Astrocyte (in vitro differentiated cells and primary cell): ENCODE measurements at regions not wholly inside any gene's neighbourhood (a gene's known extent, or its start where the extent isn't known, plus 50 kb on each side); places are given as distances from the start of the nearest gene placed in this dataset.

Experiments used
- DNase-seq: peaks from one replicate; pipeline ENCODE4 v3.0.0-alpha.2; 2010; ENCODE audit warnings: low read depth
- FAIRE-seq: peaks from 2 replicates; lab custom pipeline; 2011; peaks lifted over from hg19 to GRCh38; lab: Jason Lieb, UNC
- H2AFZ ChIP-seq: 2 replicates; pipeline ENCODE4 v1.6.0; 2012; ENCODE audit warnings: low read depth, low read length, inconsistent platforms
- H3K27ac ChIP-seq: 2 replicates; pipeline ENCODE4 v1.5.1; 2011; ENCODE audit warnings: low read depth, low read length, inconsistent platforms
- H3K27me3 ChIP-seq: 2 replicates; pipeline ENCODE4 v1.6.0; 2011; ENCODE audit warnings: low read length, inconsistent platforms; ENCODE audit not compliant: insufficient read depth
- H3K36me3 ChIP-seq: 2 replicates; pipeline ENCODE4 v1.5.1; 2011; ENCODE audit warnings: low read length, inconsistent platforms; ENCODE audit not compliant: insufficient read depth
- H3K4me1 ChIP-seq: 2 replicates; pipeline ENCODE4 v1.5.1; 2011; ENCODE audit warnings: low read length, inconsistent platforms; ENCODE audit not compliant: insufficient read depth
- H3K4me2 ChIP-seq: 2 replicates; pipeline ENCODE4 v1.6.0; 2012; ENCODE audit warnings: low read length, inconsistent platforms
- H3K4me3 ChIP-seq: 2 replicates; pipeline ENCODE4 v1.5.1; 2011; ENCODE audit warnings: low read depth, mild to moderate bottlenecking, low read length, inconsistent platforms; ENCODE audit not compliant: insufficient read depth
- H3K79me2 ChIP-seq: 2 replicates; pipeline ENCODE4 v1.6.0; 2012; ENCODE audit warnings: mild to moderate bottlenecking, low read length, inconsistent platforms; ENCODE audit not compliant: insufficient read depth
- H3K9ac ChIP-seq: 2 replicates; pipeline ENCODE4 v1.6.0; 2012; ENCODE audit warnings: mild to moderate bottlenecking, low read length, inconsistent platforms
- H3K9me3 ChIP-seq: 2 replicates; pipeline ENCODE4 v1.5.1; 2012; ENCODE audit warnings: low read depth, mild to moderate bottlenecking, low read length, inconsistent platforms; ENCODE audit not compliant: insufficient read depth
- H4K20me1 ChIP-seq: 2 replicates; pipeline ENCODE4 v1.6.0; 2012; ENCODE audit warnings: low read length, inconsistent platforms; ENCODE audit not compliant: insufficient read depth
- H3K27ac Mint-ChIP-seq: one replicate; pipeline ENCODE4 v1.8.0; 2021; ENCODE audit warnings: mild to moderate bottlenecking, mixed read lengths; ENCODE audit not compliant: unreplicated experiment
- H3K27me3 Mint-ChIP-seq: one replicate; pipeline ENCODE4 v1.8.0; 2021; ENCODE audit warnings: low read depth, mixed read lengths; ENCODE audit not compliant: unreplicated experiment
- H3K36me3 Mint-ChIP-seq: one replicate; pipeline ENCODE4 v1.8.0; 2021; ENCODE audit warnings: low read depth, mixed read lengths; ENCODE audit not compliant: unreplicated experiment
- H3K4me1 Mint-ChIP-seq: one replicate; pipeline ENCODE4 v1.8.0; 2021; ENCODE audit warnings: low read depth, mixed read lengths; ENCODE audit not compliant: unreplicated experiment
- H3K4me3 Mint-ChIP-seq: one replicate; pipeline ENCODE4 v1.8.0; 2021; ENCODE audit warnings: mild to moderate bottlenecking, moderate library complexity, mixed read lengths; ENCODE audit not compliant: unreplicated experiment
- H3K9me3 Mint-ChIP-seq: one replicate; pipeline ENCODE4 v1.8.0; 2021; ENCODE audit warnings: mild to moderate bottlenecking, mixed read lengths; ENCODE audit not compliant: unreplicated experiment
- CTCF ChIP-seq: IDR thresholded peaks from 2 replicates; pipeline ENCODE4 v1.5.1; 2011; ENCODE audit warnings: low read depth, mild to moderate bottlenecking, inconsistent platforms, low read length, moderate library complexity; ENCODE audit not compliant: insufficient read depth
- EZH2 ChIP-seq: IDR thresholded peaks from 2 replicates; pipeline ENCODE4 v1.6.1; 2012; ENCODE audit warnings: mild to moderate bottlenecking, low read length, inconsistent platforms; ENCODE audit not compliant: insufficient read depth

DNA sequence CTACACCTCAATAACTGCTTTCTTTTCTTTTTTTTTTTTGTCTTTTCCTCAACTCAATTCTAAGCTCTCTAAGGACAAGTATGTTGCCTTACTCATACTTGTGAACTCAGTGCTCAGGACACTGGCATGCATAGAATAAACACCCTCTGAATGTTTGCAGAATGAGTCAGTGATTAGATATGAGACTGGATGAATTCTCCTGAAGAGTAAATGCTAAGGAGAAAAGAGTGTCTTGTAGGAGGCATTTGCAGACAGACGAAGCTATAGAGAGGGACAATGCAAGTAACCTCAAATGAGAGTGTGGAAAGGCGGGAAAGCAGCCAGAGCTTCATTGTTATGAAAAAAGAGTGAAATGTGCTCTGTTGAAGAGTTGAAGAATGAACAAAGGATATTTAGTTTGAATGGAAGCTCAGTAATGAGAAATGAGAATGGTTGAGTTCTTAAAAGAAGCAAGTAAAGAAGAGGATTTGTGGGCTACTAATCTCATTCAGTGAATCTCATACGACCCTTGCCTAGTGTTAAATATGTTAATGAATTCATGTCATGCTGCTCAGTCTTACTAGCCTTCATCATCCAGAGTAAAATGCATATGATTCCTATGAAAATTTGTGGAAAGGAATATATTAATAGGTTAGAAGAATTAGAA lies 166.1 kb upstream of the DPYD start:
- no peaks in the 10 kb centered on the region for H3K9me3 ChIP-seq
- no peak overlapping the region for H3K4me3 ChIP-seq
- peak overlapping the region; percentile 87 for H3K27ac ChIP-seq
- H4K20me1 ChIP-seq: no peaks in the 10 kb centered on the region
- Mint-ChIP-seq H3K27me3 (no peaks in the 10 kb centered on the region), H3K4me3 (peak overlapping the region; percentile 47), H3K36me3 (no peaks in the 10 kb centered on the region), H3K4me1 (peaks cover 34% of the 10 kb centered on the region), H3K27ac (peak overlapping the region; percentile 82), H3K9me3 (no peaks in the 10 kb centered on the region)
- H3K27me3 ChIP-seq: no peaks in the 10 kb centered on the region
- no peaks in the 10 kb centered on the region for H3K79me2 ChIP-seq
- peaks cover 15% of the 10 kb centered on the region for H3K4me1 ChIP-seq
- peak overlapping the region; percentile 54 for H3K9ac ChIP-seq
- TF ChIP-seq CTCF (no peak), EZH2 (no peak)
- H3K4me2 ChIP-seq: peak overlapping the region; percentile 51
- DNase-seq (peak; percentile 100), FAIRE-seq (peak; percentile 98)
- H2AFZ ChIP-seq: no peak overlapping the region
- no peaks in the 10 kb centered on the region for H3K36me3 ChIP-seq

- H3K36me3 Mint-ChIP-seq: no peaks in the 10 kb centered on the region
- peak overlapping the region; percentile 2 for H3K4me2 ChIP-seq
- no peak overlapping the region for H2AFZ ChIP-seq
- no peaks in the 10 kb centered on the region for H3K36me3 ChIP-seq
- TF ChIP-seq EZH2: no peak
- TF ChIP-seq CTCF: no peak
- FAIRE-seq: no peak
- H3K4me3 ChIP-seq: no peak overlapping the region
- H3K4me3 Mint-ChIP-seq: no peak overlapping the region
- no peaks in the 10 kb centered on the region for H3K9me3 Mint-ChIP-seq
- H3K9ac ChIP-seq: peak overlapping the region; percentile 64
- no peaks in the 10 kb centered on the region for H4K20me1 ChIP-seq
- no peaks in the 10 kb centered on the region for H3K79me2 ChIP-seq
- DNase-seq: peak; percentile 81
- H3K9me3 ChIP-seq: no peaks in the 10 kb centered on the region
- H3K27me3 Mint-ChIP-seq: no peaks in the 10 kb centered on the region
- no peaks in the 10 kb centered on the region for H3K27me3 ChIP-seq
- H3K4me1 Mint-ChIP-seq: peaks cover 34% of the 10 kb centered on the region
- peaks cover 15% of the 10 kb centered on the region for H3K4me1 ChIP-seq
- peak overlapping the region; percentile 94 for H3K27ac Mint-ChIP-seq
- peak overlapping the region; percentile 92 for H3K27ac ChIP-seq
These were observed 165.3 kb upstream of the DPYD start for GRCh38 chr1:98086156-98086555.

- Histone ChIP-seq H4K20me1 (no peaks in the 10 kb centered on the region), H3K4me1 (peaks cover 15% of the 10 kb centered on the region), H3K4me2 (no peak overlapping the region), H3K79me2 (no peaks in the 10 kb centered on the region), H3K36me3 (no peaks in the 10 kb centered on the region), H2AFZ (peak overlapping the region; percentile 9), H3K9ac (no peak overlapping the region), H3K27ac (no peak overlapping the region), H3K9me3 (no peaks in the 10 kb centered on the region), H3K4me3 (no peak overlapping the region), H3K27me3 (no peaks in the 10 kb centered on the region)
- Mint-ChIP-seq H3K36me3 (no peaks in the 10 kb centered on the region), H3K27me3 (no peaks in the 10 kb centered on the region), H3K27ac (peak overlapping the region; percentile 94), H3K9me3 (no peaks in the 10 kb centered on the region), H3K4me1 (peaks cover 34% of the 10 kb centered on the region), H3K4me3 (no peak overlapping the region)
- TF ChIP-seq CTCF: no peak
- TF ChIP-seq EZH2: no peak
- DNase-seq: no peak
- no peak for FAIRE-seq
These were observed 163.4 kb upstream of the DPYD start for GRCh38 chr1:98084188-98084587.
